ENCODE measurements at regions not wholly inside any gene's neighbourhood (a gene's known extent, or its start where the extent isn't known, plus 50 kb on each side); places are given as distances from the start of the nearest gene placed in this dataset.

GRCh38 chr10:3446221-3446620, 273.6 kb upstream of the PITRM1 start:
- TF ChIP-seq EZH2 (IDR thresholded peaks at IDR 0.05; ENCODE audit: borderline replicate concordance, low read depth, low read length, poor library complexity, severe bottlenecking): no peak
- TF ChIP-seq CTCF (conservative IDR thresholded peaks at IDR 0.05; ENCODE audit: low read depth, low read length): no peak
- DNase-seq (ENCODE audit: low spot score): no peak
- CTCF ChIA-PET: no interaction called here
- H3K27me3 ChIP-seq (replicated peaks; ENCODE audit: insufficient read depth, low read depth, low read length, poor library complexity): no peaks in the 10 kb centered on the region
- no peaks in the 10 kb centered on the region for H3K9me3 ChIP-seq (ENCODE audit: low read depth, low read length, poor library complexity, severe bottlenecking)
- H3K27ac ChIP-seq (ENCODE audit: low read depth, low read length, poor library complexity, severe bottlenecking): no peak overlapping the region
- no peaks in the 10 kb centered on the region for H3K36me3 ChIP-seq (ENCODE audit: insufficient read depth, low read length, poor library complexity, severe bottlenecking)
- no TSS peak for BruUV-seq (replicated peaks)
- no peaks in the 10 kb centered on the region for H3K4me1 ChIP-seq (ENCODE audit: insufficient read depth, low read length, poor library complexity, severe bottlenecking)
- POLR2A ChIA-PET (ENCODE audit: low non-redundant PET): no interaction called here
- no peak overlapping the region for H3K4me3 ChIP-seq (ENCODE audit: low read depth, low read length, poor library complexity, severe bottlenecking)
- intact Hi-C loops (cut with micrococcal nuclease; ENCODE audit: unreplicated experiment): no loop called here

DNA sequence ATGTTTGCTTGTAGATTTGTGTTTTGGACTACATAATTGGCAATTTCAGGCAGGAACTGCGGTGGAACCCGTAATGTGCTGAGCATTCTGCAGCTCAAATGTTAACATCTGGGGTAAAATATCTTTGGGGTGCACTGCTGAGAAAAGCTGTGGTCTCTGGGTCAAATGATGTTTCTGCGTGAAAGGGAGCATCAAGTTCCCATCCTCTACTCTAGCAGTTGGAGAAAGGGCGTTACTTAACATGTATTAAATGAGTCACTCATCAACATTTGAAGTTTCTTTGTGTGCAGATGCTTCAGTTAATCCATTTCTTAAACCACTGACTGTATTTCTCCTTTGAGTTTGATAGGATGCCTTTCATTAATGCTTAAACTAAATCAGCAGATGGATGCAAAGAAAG, 273.1 kb upstream of the PITRM1 start:
- no peaks in the 10 kb centered on the region for H3K36me3 ChIP-seq (ENCODE audit: insufficient read depth, low read length, poor library complexity, severe bottlenecking)
- no peak for DNase-seq (ENCODE audit: low spot score)
- ChIA-PET POLR2A (ENCODE audit: low non-redundant PET) (no interaction called here), CTCF (no interaction called here)
- H3K9me3 ChIP-seq (ENCODE audit: low read depth, low read length, poor library complexity, severe bottlenecking): no peaks in the 10 kb centered on the region
- TF ChIP-seq CTCF (conservative IDR thresholded peaks at IDR 0.05; ENCODE audit: low read depth, low read length) (no peak), EZH2 (IDR thresholded peaks at IDR 0.05; ENCODE audit: borderline replicate concordance, low read depth, low read length, poor library complexity, severe bottlenecking) (no peak)
- intact Hi-C loops (cut with micrococcal nuclease; ENCODE audit: unreplicated experiment): no loop called here
- BruUV-seq (replicated peaks): no TSS peak
- no peak overlapping the region for H3K27ac ChIP-seq (ENCODE audit: low read depth, low read length, poor library complexity, severe bottlenecking)
- no peak overlapping the region for H3K4me3 ChIP-seq (ENCODE audit: low read depth, low read length, poor library complexity, severe bottlenecking)
- H3K4me1 ChIP-seq (ENCODE audit: insufficient read depth, low read length, poor library complexity, severe bottlenecking): no peaks in the 10 kb centered on the region
- no peaks in the 10 kb centered on the region for H3K27me3 ChIP-seq (replicated peaks; ENCODE audit: insufficient read depth, low read depth, low read length, poor library complexity)

GRCh38 chr10:3442451-3442990, 269.9 kb upstream of the PITRM1 start:
- Histone ChIP-seq H3K4me1 (ENCODE audit: insufficient read depth, low read length, poor library complexity, severe bottlenecking) (no peaks in the 10 kb centered on the region), H3K36me3 (ENCODE audit: insufficient read depth, low read length, poor library complexity, severe bottlenecking) (no peaks in the 10 kb centered on the region), H3K27ac (ENCODE audit: low read depth, low read length, poor library complexity, severe bottlenecking) (no peak overlapping the region), H3K4me3 (ENCODE audit: low read depth, low read length, poor library complexity, severe bottlenecking) (no peak overlapping the region), H3K9me3 (ENCODE audit: low read depth, low read length, poor library complexity, severe bottlenecking) (no peaks in the 10 kb centered on the region), H3K27me3 (replicated peaks; ENCODE audit: insufficient read depth, low read depth, low read length, poor library complexity) (no peaks in the 10 kb centered on the region)
- no TSS peak for BruUV-seq (replicated peaks)
- DNase-seq (ENCODE audit: low spot score): no peak
- ChIA-PET POLR2A (ENCODE audit: low non-redundant PET) (no interaction called here), CTCF (no interaction called here)
- TF ChIP-seq EZH2 (IDR thresholded peaks at IDR 0.05; ENCODE audit: borderline replicate concordance, low read depth, low read length, poor library complexity, severe bottlenecking) (no peak), CTCF (conservative IDR thresholded peaks at IDR 0.05; ENCODE audit: low read depth, low read length) (no peak)
- intact Hi-C loops (cut with micrococcal nuclease; ENCODE audit: unreplicated experiment): no loop called here

Measured in A673 (cell line).